ENCODE measurements at regions not wholly inside any gene's neighbourhood (a gene's known extent, or its start where the extent isn't known, plus 50 kb on each side); places are given as distances from the start of the nearest gene placed in this dataset.

DNA sequence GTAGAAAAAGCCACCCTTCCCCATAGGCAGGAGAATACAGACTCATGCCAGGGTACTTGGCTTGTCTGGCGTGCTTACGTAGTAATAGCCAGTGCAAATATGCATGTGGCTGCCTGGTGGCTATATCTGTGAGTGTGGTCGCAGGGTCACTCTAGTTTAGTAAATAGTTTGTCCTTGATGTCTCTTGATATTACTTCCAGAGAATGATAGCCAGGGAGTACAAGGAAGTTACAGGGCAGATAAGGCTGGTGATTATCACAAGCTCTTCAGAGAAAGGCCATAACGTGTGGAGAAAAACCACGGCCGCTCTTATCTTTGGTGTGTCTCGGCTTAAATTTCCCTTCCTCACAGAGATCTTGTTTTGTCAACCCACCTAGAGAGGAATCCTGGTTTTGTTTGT, 54.3 kb upstream of the SLC39A10 start:
- TF ChIP-seq, protein P1, sequence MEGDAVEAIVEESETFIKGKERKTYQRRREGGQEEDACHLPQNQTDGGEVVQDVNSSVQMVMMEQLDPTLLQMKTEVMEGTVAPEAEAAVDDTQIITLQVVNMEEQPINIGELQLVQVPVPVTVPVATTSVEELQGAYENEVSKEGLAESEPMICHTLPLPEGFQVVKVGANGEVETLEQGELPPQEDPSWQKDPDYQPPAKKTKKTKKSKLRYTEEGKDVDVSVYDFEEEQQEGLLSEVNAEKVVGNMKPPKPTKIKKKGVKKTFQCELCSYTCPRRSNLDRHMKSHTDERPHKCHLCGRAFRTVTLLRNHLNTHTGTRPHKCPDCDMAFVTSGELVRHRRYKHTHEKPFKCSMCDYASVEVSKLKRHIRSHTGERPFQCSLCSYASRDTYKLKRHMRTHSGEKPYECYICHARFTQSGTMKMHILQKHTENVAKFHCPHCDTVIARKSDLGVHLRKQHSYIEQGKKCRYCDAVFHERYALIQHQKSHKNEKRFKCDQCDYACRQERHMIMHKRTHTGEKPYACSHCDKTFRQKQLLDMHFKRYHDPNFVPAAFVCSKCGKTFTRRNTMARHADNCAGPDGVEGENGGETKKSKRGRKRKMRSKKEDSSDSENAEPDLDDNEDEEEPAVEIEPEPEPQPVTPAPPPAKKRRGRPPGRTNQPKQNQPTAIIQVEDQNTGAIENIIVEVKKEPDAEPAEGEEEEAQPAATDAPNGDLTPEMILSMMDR (IDR thresholded peaks at IDR 0.05): no peak
- TF ChIP-seq CBFB (CRISPR knock-in tag; IDR thresholded peaks at IDR 0.05; ENCODE audit: low read depth) (no peak), E2F1 (CRISPR knock-in tag; IDR thresholded peaks at IDR 0.05) (no peak), ESRRA (CRISPR knock-in tag; IDR thresholded peaks at IDR 0.05; ENCODE audit: borderline replicate concordance) (no peak), ATF1 (CRISPR knock-in tag; IDR thresholded peaks at IDR 0.05) (no peak), ZNF281 (CRISPR knock-in tag; IDR thresholded peaks at IDR 0.05) (no peak), ATF2 (CRISPR knock-in tag; IDR thresholded peaks at IDR 0.05; ENCODE audit: borderline replicate concordance, low read depth) (no peak), ELF4 (CRISPR knock-in tag; IDR thresholded peaks at IDR 0.05; ENCODE audit: low read depth) (no peak), TCF7 (CRISPR knock-in tag; IDR thresholded peaks at IDR 0.05; ENCODE audit: low read depth) (no peak), JUN (CRISPR knock-in tag; IDR thresholded peaks at IDR 0.05) (no peak), TEAD4 (CRISPR knock-in tag; IDR thresholded peaks at IDR 0.05) (no peak), ZBTB21 (CRISPR knock-in tag; IDR thresholded peaks at IDR 0.05; ENCODE audit: borderline replicate concordance) (no peak), SMAD3 (CRISPR knock-in tag; IDR thresholded peaks at IDR 0.05; ENCODE audit: borderline replicate concordance) (no peak)
- TF ChIP-seq, protein P2, sequence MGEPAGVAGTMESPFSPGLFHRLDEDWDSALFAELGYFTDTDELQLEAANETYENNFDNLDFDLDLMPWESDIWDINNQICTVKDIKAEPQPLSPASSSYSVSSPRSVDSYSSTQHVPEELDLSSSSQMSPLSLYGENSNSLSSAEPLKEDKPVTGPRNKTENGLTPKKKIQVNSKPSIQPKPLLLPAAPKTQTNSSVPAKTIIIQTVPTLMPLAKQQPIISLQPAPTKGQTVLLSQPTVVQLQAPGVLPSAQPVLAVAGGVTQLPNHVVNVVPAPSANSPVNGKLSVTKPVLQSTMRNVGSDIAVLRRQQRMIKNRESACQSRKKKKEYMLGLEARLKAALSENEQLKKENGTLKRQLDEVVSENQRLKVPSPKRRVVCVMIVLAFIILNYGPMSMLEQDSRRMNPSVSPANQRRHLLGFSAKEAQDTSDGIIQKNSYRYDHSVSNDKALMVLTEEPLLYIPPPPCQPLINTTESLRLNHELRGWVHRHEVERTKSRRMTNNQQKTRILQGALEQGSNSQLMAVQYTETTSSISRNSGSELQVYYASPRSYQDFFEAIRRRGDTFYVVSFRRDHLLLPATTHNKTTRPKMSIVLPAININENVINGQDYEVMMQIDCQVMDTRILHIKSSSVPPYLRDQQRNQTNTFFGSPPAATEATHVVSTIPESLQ (CRISPR knock-in tag; IDR thresholded peaks at IDR 0.05): no peak

Measured in WTC11 (cell line).